WTC11 (cell line): ENCODE measurements at regions not wholly inside any gene's neighbourhood (a gene's known extent, or its start where the extent isn't known, plus 50 kb on each side); places are given as distances from the start of the nearest gene placed in this dataset.

Experiments
- ATF1 ChIP-seq: sonication (generic); formaldehyde crosslinking; IDR thresholded peaks from 2 replicates; pipeline ENCODE4 v1.8.1; 2023; ENCODE audit warnings: mild to moderate bottlenecking, moderate library complexity, missing genetic modification reagents
- ESRRA ChIP-seq: sonication (generic); formaldehyde crosslinking; IDR thresholded peaks from 2 replicates; pipeline ENCODE4 v1.8.1; 2022; ENCODE audit warnings: mild to moderate bottlenecking, missing genetic modification reagents, borderline replicate concordance
- FOXJ3 ChIP-seq: sonication (generic); formaldehyde crosslinking; IDR thresholded peaks from 2 replicates; pipeline ENCODE4 v1.9.0; 2021; ENCODE audit warnings: missing genetic modification reagents, mild to moderate bottlenecking, borderline replicate concordance
- JUN ChIP-seq: sonication (generic); formaldehyde crosslinking; IDR thresholded peaks from 2 replicates; pipeline ENCODE4 v1.8.0; 2023; ENCODE audit warnings: mild to moderate bottlenecking, missing genetic modification reagents
- NR1H2 ChIP-seq: sonication (generic); formaldehyde crosslinking; IDR thresholded peaks from 2 replicates; pipeline ENCODE4 v1.9.0; 2021; ENCODE audit warnings: mild to moderate bottlenecking, moderate library complexity, missing genetic modification reagents
- TEAD4 ChIP-seq: sonication (generic); formaldehyde crosslinking; IDR thresholded peaks from 2 replicates; pipeline ENCODE4 v1.8.0; 2022; ENCODE audit warnings: mild to moderate bottlenecking, missing genetic modification reagents
- ZNF138 ChIP-seq: sonication (generic); formaldehyde crosslinking; conservative IDR thresholded peaks from 2 replicates; pipeline ENCODE4 v1.8.1; 2022; ENCODE audit warnings: mild to moderate bottlenecking, moderate library complexity, missing genetic modification reagents
- TF ChIP-seq, protein P1 (sequence below): sonication (generic); formaldehyde crosslinking; IDR thresholded peaks from 2 replicates; pipeline ENCODE4 v1.8.0; 2022; ENCODE audit warnings: mild to moderate bottlenecking, missing genetic modification reagents
- TF ChIP-seq, protein P2 (sequence below): sonication (generic); formaldehyde crosslinking; IDR thresholded peaks from 2 replicates; pipeline ENCODE4 v1.8.1; 2023; ENCODE audit warnings: mild to moderate bottlenecking, moderate library complexity, missing genetic modification reagents
- TF ChIP-seq, protein P3 (sequence below): fragments of 200-600 bp; IDR thresholded peaks from 2 replicates; pipeline ENCODE4 v1.8.0; 2022; ENCODE audit warnings: antibody characterized with exemption
- TF ChIP-seq, protein P4 (sequence below): sonication (generic); formaldehyde crosslinking; IDR thresholded peaks from 2 replicates; pipeline ENCODE4 v1.8.0; 2022; ENCODE audit warnings: missing genetic modification reagents
- TF ChIP-seq, protein P5 (sequence below): sonication (generic); formaldehyde crosslinking; IDR thresholded peaks from 2 replicates; pipeline ENCODE4 v1.8.0; 2022; ENCODE audit warnings: mild to moderate bottlenecking, missing genetic modification reagents
- TF ChIP-seq, protein P6 (sequence below): fragments of 250-450 bp; sonication (Bioruptor Pico); conservative IDR thresholded peaks from 2 replicates; pipeline ENCODE4 v1.9.0; 2021; ENCODE audit warnings: mild to moderate bottlenecking
- TF ChIP-seq, protein P7 (sequence below): sonication (generic); formaldehyde crosslinking; conservative IDR thresholded peaks from 2 replicates; pipeline ENCODE4 v1.8.1; 2022; ENCODE audit warnings: mild to moderate bottlenecking, missing genetic modification reagents

DNA sequence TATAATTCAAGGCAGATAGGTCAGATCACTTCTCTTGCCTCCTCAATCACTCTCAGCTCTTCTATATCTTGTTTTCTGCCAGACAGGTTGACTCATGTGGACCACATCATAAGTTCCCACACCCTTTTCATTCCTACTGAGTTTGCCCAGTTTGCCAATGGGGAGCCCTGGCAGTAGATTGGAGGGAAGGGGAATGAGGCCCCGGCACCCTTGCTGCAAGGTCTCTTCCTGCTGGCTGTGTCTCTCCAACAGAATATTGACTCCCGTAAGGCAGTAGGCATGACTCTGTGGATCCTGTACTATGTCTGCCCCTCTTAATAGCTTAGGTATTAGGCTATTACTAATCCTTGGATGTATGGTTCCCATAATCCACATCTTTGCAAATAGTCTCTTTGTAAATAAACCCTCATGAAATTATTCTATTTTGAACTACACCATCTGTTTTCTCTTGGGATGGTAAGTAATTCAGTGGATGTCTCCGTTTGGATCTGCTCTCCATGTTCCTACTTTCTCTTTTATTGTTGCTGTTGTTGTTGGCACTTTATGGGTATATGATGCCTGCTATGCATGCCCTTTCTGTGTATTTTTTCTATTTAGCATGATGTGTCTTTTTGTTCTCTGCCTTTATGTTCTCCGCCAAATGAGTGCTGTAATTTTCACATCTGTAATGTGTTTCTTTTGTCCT lies 65.5 kb upstream of the DCBLD2 start:
- TF ChIP-seq, protein P1, sequence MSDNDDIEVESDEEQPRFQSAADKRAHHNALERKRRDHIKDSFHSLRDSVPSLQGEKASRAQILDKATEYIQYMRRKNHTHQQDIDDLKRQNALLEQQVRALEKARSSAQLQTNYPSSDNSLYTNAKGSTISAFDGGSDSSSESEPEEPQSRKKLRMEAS (CRISPR knock-in tag): no peak
- TF ChIP-seq, protein P2, sequence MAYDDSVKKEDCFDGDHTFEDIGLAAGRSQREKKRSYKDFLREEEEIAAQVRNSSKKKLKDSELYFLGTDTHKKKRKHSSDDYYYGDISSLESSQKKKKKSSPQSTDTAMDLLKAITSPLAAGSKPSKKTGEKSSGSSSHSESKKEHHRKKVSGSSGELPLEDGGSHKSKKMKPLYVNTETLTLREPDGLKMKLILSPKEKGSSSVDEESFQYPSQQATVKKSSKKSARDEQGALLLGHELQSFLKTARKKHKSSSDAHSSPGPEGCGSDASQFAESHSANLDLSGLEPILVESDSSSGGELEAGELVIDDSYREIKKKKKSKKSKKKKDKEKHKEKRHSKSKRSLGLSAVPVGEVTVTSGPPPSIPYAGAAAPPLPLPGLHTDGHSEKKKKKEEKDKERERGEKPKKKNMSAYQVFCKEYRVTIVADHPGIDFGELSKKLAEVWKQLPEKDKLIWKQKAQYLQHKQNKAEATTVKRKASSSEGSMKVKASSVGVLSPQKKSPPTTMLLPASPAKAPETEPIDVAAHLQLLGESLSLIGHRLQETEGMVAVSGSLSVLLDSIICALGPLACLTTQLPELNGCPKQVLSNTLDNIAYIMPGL: no peak
- TF ChIP-seq, protein P3, sequence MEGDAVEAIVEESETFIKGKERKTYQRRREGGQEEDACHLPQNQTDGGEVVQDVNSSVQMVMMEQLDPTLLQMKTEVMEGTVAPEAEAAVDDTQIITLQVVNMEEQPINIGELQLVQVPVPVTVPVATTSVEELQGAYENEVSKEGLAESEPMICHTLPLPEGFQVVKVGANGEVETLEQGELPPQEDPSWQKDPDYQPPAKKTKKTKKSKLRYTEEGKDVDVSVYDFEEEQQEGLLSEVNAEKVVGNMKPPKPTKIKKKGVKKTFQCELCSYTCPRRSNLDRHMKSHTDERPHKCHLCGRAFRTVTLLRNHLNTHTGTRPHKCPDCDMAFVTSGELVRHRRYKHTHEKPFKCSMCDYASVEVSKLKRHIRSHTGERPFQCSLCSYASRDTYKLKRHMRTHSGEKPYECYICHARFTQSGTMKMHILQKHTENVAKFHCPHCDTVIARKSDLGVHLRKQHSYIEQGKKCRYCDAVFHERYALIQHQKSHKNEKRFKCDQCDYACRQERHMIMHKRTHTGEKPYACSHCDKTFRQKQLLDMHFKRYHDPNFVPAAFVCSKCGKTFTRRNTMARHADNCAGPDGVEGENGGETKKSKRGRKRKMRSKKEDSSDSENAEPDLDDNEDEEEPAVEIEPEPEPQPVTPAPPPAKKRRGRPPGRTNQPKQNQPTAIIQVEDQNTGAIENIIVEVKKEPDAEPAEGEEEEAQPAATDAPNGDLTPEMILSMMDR: no peak
- TF ChIP-seq, protein P4, sequence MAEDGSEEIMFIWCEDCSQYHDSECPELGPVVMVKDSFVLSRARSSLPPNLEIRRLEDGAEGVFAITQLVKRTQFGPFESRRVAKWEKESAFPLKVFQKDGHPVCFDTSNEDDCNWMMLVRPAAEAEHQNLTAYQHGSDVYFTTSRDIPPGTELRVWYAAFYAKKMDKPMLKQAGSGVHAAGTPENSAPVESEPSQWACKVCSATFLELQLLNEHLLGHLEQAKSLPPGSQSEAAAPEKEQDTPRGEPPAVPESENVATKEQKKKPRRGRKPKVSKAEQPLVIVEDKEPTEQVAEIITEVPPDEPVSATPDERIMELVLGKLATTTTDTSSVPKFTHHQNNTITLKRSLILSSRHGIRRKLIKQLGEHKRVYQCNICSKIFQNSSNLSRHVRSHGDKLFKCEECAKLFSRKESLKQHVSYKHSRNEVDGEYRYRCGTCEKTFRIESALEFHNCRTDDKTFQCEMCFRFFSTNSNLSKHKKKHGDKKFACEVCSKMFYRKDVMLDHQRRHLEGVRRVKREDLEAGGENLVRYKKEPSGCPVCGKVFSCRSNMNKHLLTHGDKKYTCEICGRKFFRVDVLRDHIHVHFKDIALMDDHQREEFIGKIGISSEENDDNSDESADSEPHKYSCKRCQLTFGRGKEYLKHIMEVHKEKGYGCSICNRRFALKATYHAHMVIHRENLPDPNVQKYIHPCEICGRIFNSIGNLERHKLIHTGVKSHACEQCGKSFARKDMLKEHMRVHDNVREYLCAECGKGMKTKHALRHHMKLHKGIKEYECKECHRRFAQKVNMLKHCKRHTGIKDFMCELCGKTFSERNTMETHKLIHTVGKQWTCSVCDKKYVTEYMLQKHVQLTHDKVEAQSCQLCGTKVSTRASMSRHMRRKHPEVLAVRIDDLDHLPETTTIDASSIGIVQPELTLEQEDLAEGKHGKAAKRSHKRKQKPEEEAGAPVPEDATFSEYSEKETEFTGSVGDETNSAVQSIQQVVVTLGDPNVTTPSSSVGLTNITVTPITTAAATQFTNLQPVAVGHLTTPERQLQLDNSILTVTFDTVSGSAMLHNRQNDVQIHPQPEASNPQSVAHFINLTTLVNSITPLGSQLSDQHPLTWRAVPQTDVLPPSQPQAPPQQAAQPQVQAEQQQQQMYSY (CRISPR knock-in tag): no peak
- TF ChIP-seq ZNF138 (CRISPR knock-in tag) (no peak), FOXJ3 (no peak), NR1H2 (CRISPR knock-in tag) (no peak), TEAD4 (CRISPR knock-in tag) (no peak), ESRRA (no peak), ATF1 (CRISPR knock-in tag) (no peak), JUN (CRISPR knock-in tag) (no peak)
- TF ChIP-seq, protein P5, sequence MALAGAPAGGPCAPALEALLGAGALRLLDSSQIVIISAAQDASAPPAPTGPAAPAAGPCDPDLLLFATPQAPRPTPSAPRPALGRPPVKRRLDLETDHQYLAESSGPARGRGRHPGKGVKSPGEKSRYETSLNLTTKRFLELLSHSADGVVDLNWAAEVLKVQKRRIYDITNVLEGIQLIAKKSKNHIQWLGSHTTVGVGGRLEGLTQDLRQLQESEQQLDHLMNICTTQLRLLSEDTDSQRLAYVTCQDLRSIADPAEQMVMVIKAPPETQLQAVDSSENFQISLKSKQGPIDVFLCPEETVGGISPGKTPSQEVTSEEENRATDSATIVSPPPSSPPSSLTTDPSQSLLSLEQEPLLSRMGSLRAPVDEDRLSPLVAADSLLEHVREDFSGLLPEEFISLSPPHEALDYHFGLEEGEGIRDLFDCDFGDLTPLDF (CRISPR knock-in tag): no peak
- TF ChIP-seq, protein P6, sequence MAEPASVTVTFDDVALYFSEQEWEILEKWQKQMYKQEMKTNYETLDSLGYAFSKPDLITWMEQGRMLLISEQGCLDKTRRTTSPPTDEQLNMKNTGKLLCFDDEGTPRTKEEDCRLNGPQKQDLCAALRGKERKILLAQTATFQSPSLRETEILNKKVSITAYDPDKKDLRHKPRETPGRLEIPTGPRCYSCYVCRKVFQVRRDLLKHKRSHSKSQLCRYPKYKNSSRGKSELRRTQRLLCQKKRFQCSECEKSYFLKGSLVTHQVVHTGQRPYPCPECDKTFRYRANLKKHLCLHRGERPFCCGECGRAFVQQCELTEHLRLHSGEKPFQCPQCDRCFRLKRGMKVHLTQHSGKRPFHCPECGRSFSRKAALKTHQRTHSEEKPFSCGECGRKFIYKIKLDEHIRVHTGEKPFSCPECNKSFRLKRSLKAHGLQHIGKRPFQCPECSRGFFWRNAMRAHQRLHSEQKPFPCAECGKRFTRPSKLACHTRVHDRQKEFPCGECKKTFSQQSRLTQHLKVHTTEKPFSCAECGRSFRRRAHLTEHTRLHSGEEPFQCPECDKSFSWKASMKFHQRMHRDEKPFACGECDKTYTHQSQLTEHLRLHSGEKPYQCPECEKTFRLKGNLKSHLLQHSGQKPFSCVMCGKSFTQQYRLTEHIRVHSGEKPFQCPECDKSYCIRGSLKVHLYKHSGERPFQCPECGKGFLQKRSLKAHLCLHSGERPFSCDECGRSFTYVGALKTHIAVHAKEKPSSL (CRISPR knock-in tag): no peak
- TF ChIP-seq, protein P7, sequence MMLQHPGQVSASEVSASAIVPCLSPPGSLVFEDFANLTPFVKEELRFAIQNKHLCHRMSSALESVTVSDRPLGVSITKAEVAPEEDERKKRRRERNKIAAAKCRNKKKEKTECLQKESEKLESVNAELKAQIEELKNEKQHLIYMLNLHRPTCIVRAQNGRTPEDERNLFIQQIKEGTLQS (CRISPR knock-in tag): no peak
